SJSA1 (cell line): ENCODE measurements at regions not wholly inside any gene's neighbourhood (a gene's known extent, or its start where the extent isn't known, plus 50 kb on each side); places are given as distances from the start of the nearest gene placed in this dataset.
A peak's percentile ranks its signal among the peaks of the same experiment; 100 is the strongest.
"Not testable (repeated sequence)": the region's sequence is repeated elsewhere in the genome, so short reads cannot be mapped to it uniquely, and the experiment has no call there.

ENCODE experiments used
- DNase-seq, 2 experiments: peaks; one replicate each; pipeline ENCODE4 v3.0.0-alpha.2; 2015 to 2020; ENCODE audit warnings: low spot score in 2 of 2, low read depth in 1 of 2
- H3K27ac ChIP-seq: fragments of 250-450 bp; sonication (Bioruptor Pico); 2 replicates; pipeline ENCODE4 v1.5.1; 2020; ENCODE audit warnings: mild to moderate bottlenecking, moderate library complexity
- H3K27me3 ChIP-seq: fragments of 250-450 bp; sonication (Bioruptor Pico); replicated peaks from 2 replicates; pipeline ENCODE4 v1.5.1; 2020; ENCODE audit warnings: mild to moderate bottlenecking, moderate library complexity
- H3K36me3 ChIP-seq: fragments of 250-450 bp; sonication (Bioruptor Pico); 2 replicates; pipeline ENCODE4 v1.5.1; 2020; ENCODE audit warnings: mild to moderate bottlenecking
- H3K4me1 ChIP-seq: fragments of 250-450 bp; sonication (Bioruptor Pico); replicated peaks from 2 replicates; pipeline ENCODE4 v1.6.1; 2021; ENCODE audit warnings: mild to moderate bottlenecking
- H3K4me3 ChIP-seq: fragments of 250-450 bp; sonication (Bioruptor Pico); 2 replicates; pipeline ENCODE4 v1.5.1; 2020; ENCODE audit warnings: mild to moderate bottlenecking
- H3K9me3 ChIP-seq: fragments of 250-450 bp; sonication (Bioruptor Pico); replicated peaks from 2 replicates; pipeline ENCODE4 v1.5.1; 2020; ENCODE audit warnings: mild to moderate bottlenecking

GRCh38 chr13:31385540-31385939 lies 185.8 kb downstream of the B3GLCT start:
- no peaks in the 10 kb centered on the region for H3K9me3 ChIP-seq
- no peaks in the 10 kb centered on the region; the same call in 1 of the 2 replicates for H3K27me3 ChIP-seq
- no peak overlapping the region for H3K27ac ChIP-seq
- no peak overlapping the region for H3K4me3 ChIP-seq
- no peaks in the 10 kb centered on the region for H3K4me1 ChIP-seq
- H3K36me3 ChIP-seq, result no peaks in the 10 kb centered on the region
- no peak for DNase-seq

GRCh38 chr13:31394506-31394905 lies 194.7 kb downstream of the B3GLCT start:
- H3K27ac ChIP-seq, result no peak overlapping the region
- H3K4me3 ChIP-seq, result no peak overlapping the region
- H3K36me3 ChIP-seq, result no peaks in the 10 kb centered on the region
- no peaks in the 10 kb centered on the region for H3K9me3 ChIP-seq
- no peak for DNase-seq
- H3K27me3 ChIP-seq, result no peaks in the 10 kb centered on the region
- H3K4me1 ChIP-seq, result no peaks in the 10 kb centered on the region

- no peaks in the 10 kb centered on the region for H3K9me3 ChIP-seq
- DNase-seq, result no peak
- H3K4me3 ChIP-seq, result no peak overlapping the region
- H3K4me1 ChIP-seq, result no peaks in the 10 kb centered on the region
- H3K36me3 ChIP-seq, result no peaks in the 10 kb centered on the region
- no peaks in the 10 kb centered on the region for H3K27me3 ChIP-seq
- no peak overlapping the region for H3K27ac ChIP-seq
Measured at GRCh38 chr13:31395090-31395489, 195.3 kb downstream of the B3GLCT start.

- Histone ChIP-seq H3K9me3 (no peaks in the 10 kb centered on the region), H3K4me1 (no peaks in the 10 kb centered on the region), H3K27me3 (no peaks in the 10 kb centered on the region), H3K36me3 (no peaks in the 10 kb centered on the region), H3K27ac (no peak overlapping the region), H3K4me3 (no peak overlapping the region)
- DNase-seq, result no peak
Measured at GRCh38 chr13:31399690-31400089, 199.9 kb downstream of the B3GLCT start.

- H3K27me3 ChIP-seq, H3K36me3 ChIP-seq, DNase-seq, H3K27ac ChIP-seq, H3K4me1 ChIP-seq, H3K9me3 ChIP-seq, H3K4me3 ChIP-seq: not testable (repeated sequence)
Measured at GRCh38 chr13:31403711-31404110, 203.9 kb downstream of the B3GLCT start.

GRCh38 chr13:31408927-31409326 lies 209.2 kb downstream of the B3GLCT start:
- no peaks in the 10 kb centered on the region for H3K9me3 ChIP-seq
- no peaks in the 10 kb centered on the region for H3K4me1 ChIP-seq
- no peaks in the 10 kb centered on the region for H3K36me3 ChIP-seq
- no peak overlapping the region for H3K27ac ChIP-seq
- DNase-seq, result no peak
- H3K4me3 ChIP-seq, result no peak overlapping the region
- H3K27me3 ChIP-seq, result no peaks in the 10 kb centered on the region

- no peaks in the 10 kb centered on the region for H3K9me3 ChIP-seq
- H3K4me3 ChIP-seq, result no peak overlapping the region
- no peaks in the 10 kb centered on the region for H3K4me1 ChIP-seq
- no peaks in the 10 kb centered on the region for H3K36me3 ChIP-seq
- H3K27ac ChIP-seq, result no peak overlapping the region
- no peaks in the 10 kb centered on the region for H3K27me3 ChIP-seq
- no peak for DNase-seq
Measured at GRCh38 chr13:31409678-31410356, 210.0 kb downstream of the B3GLCT start.

- H3K4me3 ChIP-seq, result no peak overlapping the region
- no peak for DNase-seq
- H3K36me3 ChIP-seq, result no peaks in the 10 kb centered on the region
- H3K27ac ChIP-seq, result no peak overlapping the region
- no peaks in the 10 kb centered on the region for H3K27me3 ChIP-seq
- no peaks in the 10 kb centered on the region for H3K4me1 ChIP-seq
- no peaks in the 10 kb centered on the region for H3K9me3 ChIP-seq
Measured at GRCh38 chr13:31413516-31413915, 213.7 kb downstream of the B3GLCT start.

- Histone ChIP-seq H3K36me3 (no peaks in the 10 kb centered on the region), H3K4me3 (no peak overlapping the region), H3K9me3 (no peaks in the 10 kb centered on the region), H3K27me3 (no peaks in the 10 kb centered on the region), H3K27ac (no peak overlapping the region), H3K4me1 (no peaks in the 10 kb centered on the region)
- no peak for DNase-seq
Measured at GRCh38 chr13:31416066-31416465, 216.3 kb downstream of the B3GLCT start.

- no peak for DNase-seq
- no peaks in the 10 kb centered on the region for H3K9me3 ChIP-seq
- H3K27me3 ChIP-seq, result no peaks in the 10 kb centered on the region
- no peaks in the 10 kb centered on the region for H3K36me3 ChIP-seq
- no peaks in the 10 kb centered on the region for H3K4me1 ChIP-seq
- no peak overlapping the region for H3K4me3 ChIP-seq
- no peak overlapping the region for H3K27ac ChIP-seq
Measured at GRCh38 chr13:31418186-31418585, 218.4 kb downstream of the B3GLCT start.

- Histone ChIP-seq H3K27ac (no peak overlapping the region), H3K36me3 (no peaks in the 10 kb centered on the region), H3K4me1 (no peaks in the 10 kb centered on the region; the same call in 1 of the 2 replicates), H3K27me3 (no peaks in the 10 kb centered on the region), H3K9me3 (no peaks in the 10 kb centered on the region), H3K4me3 (no peak overlapping the region)
- DNase-seq, result no peak
Measured at GRCh38 chr13:31421756-31422155, 222.0 kb downstream of the B3GLCT start.

GRCh38 chr13:31424130-31424729 lies 224.5 kb downstream of the B3GLCT start:
- Histone ChIP-seq H3K27me3 (no peaks in the 10 kb centered on the region), H3K36me3 (no peaks in the 10 kb centered on the region), H3K9me3 (no peaks in the 10 kb centered on the region), H3K4me3 (no peak overlapping the region), H3K4me1 (no peaks in the 10 kb centered on the region; the same call in 1 of the 2 replicates), H3K27ac (no peak overlapping the region)
- peak; percentile 51 to 63 for DNase-seq

- H3K27ac ChIP-seq, result no peak overlapping the region
- no peak for DNase-seq
- no peak overlapping the region for H3K4me3 ChIP-seq
- no peaks in the 10 kb centered on the region for H3K36me3 ChIP-seq
- H3K27me3 ChIP-seq, result no peaks in the 10 kb centered on the region; the same call in 1 of the 2 replicates
- no peaks in the 10 kb centered on the region; the same call in 1 of the 2 replicates for H3K4me1 ChIP-seq
- no peaks in the 10 kb centered on the region for H3K9me3 ChIP-seq
Measured at GRCh38 chr13:31426395-31426794, 226.6 kb downstream of the B3GLCT start.

- no peaks in the 10 kb centered on the region for H3K36me3 ChIP-seq
- H3K4me1 ChIP-seq, result no peaks in the 10 kb centered on the region; the same call in 1 of the 2 replicates
- no peak for DNase-seq
- no peaks in the 10 kb centered on the region; the same call in 1 of the 2 replicates for H3K27me3 ChIP-seq
- H3K4me3 ChIP-seq, result no peak overlapping the region
- no peak overlapping the region for H3K27ac ChIP-seq
- H3K9me3 ChIP-seq, result no peaks in the 10 kb centered on the region
Measured at GRCh38 chr13:31427151-31428100, 227.7 kb downstream of the B3GLCT start.
